ENCODE measurements at regions not wholly inside any gene's neighbourhood (a gene's known extent, or its start where the extent isn't known, plus 50 kb on each side); places are given as distances from the start of the nearest gene placed in this dataset.

DNA sequence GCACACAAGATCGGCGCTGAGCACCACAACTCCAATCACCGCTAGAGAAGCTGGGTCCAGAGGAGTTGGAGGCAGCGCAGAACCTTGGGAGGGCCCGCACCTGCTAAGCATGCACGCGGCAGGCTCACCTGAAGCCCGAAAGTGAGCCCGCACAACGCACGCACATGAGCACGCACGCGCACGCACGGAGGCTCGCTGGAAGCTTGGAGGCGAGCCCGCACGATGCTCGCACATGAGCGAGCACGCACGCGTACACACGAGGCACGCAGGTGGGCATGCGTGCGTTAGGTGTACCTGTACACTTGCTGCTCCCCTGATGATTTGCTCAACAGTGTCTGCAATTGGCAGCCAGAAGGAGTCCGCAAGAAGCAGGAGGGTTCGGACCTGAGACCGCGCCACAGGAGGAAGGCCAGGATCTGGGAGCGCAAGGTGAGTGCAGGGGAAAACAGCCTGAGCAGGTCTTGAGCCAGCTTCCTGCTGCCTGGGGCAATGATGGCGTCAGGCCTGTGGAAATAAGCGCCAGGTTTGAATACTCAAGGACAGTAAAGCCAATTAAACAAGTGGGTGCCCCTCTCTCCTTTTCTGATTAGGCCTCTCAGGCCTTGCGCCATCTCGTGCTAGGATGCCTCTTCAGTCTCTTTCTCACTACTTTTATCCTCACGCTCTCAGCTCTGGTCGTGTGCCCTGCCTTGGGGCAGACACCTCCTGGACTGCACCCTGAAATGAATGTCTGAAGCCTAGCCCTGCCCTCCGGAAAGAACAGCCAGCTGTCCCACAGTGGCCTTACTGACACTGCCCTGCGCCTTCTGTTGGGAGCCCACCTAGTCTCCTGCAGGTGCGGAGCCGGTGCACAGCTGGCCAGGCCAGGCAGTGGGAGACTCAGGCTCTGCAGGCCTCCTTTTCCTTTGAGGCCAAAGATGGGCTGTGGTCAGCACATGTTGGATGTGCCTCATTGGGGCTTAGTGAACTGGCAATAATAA, 340.4 kb downstream of the CDC5L start:
- TF ChIP-seq, protein P1, sequence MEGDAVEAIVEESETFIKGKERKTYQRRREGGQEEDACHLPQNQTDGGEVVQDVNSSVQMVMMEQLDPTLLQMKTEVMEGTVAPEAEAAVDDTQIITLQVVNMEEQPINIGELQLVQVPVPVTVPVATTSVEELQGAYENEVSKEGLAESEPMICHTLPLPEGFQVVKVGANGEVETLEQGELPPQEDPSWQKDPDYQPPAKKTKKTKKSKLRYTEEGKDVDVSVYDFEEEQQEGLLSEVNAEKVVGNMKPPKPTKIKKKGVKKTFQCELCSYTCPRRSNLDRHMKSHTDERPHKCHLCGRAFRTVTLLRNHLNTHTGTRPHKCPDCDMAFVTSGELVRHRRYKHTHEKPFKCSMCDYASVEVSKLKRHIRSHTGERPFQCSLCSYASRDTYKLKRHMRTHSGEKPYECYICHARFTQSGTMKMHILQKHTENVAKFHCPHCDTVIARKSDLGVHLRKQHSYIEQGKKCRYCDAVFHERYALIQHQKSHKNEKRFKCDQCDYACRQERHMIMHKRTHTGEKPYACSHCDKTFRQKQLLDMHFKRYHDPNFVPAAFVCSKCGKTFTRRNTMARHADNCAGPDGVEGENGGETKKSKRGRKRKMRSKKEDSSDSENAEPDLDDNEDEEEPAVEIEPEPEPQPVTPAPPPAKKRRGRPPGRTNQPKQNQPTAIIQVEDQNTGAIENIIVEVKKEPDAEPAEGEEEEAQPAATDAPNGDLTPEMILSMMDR (IDR thresholded peaks at IDR 0.05), result no peak
- TF ChIP-seq POLR2AphosphoS5 (IDR thresholded peaks at IDR 0.05), result no peak

Data from suprapubic skin (tissue), 3 donors.